GM12891 (cell line): ENCODE measurements at regions not wholly inside any gene's neighbourhood (a gene's known extent, or its start where the extent isn't known, plus 50 kb on each side); places are given as distances from the start of the nearest gene placed in this dataset.

Experiments
- POLR2A ChIP-seq: IDR thresholded peaks from 2 replicates; pipeline ENCODE4 v1.6.1; 2011; ENCODE audit warnings: low read depth, low read length, control low read depth
- POLR2AphosphoS5 ChIP-seq: IDR thresholded peaks from 2 replicates; pipeline ENCODE4 v1.6.1; 2011; ENCODE audit warnings: low read depth, low read length, control low read depth
- POU2F2 ChIP-seq: IDR thresholded peaks from 2 replicates; pipeline ENCODE4 v1.6.1; 2011; ENCODE audit warnings: low read depth, mild to moderate bottlenecking, control low read depth, low read length, moderate library complexity
- SPI1 ChIP-seq: IDR thresholded peaks from 2 replicates; pipeline ENCODE4 v1.6.1; 2011; ENCODE audit warnings: low read depth, low read length, control low read depth
- TAF1 ChIP-seq: IDR thresholded peaks from 2 replicates; pipeline ENCODE4 v1.6.1; 2011; ENCODE audit warnings: low read depth, low read length, control low read depth

DNA sequence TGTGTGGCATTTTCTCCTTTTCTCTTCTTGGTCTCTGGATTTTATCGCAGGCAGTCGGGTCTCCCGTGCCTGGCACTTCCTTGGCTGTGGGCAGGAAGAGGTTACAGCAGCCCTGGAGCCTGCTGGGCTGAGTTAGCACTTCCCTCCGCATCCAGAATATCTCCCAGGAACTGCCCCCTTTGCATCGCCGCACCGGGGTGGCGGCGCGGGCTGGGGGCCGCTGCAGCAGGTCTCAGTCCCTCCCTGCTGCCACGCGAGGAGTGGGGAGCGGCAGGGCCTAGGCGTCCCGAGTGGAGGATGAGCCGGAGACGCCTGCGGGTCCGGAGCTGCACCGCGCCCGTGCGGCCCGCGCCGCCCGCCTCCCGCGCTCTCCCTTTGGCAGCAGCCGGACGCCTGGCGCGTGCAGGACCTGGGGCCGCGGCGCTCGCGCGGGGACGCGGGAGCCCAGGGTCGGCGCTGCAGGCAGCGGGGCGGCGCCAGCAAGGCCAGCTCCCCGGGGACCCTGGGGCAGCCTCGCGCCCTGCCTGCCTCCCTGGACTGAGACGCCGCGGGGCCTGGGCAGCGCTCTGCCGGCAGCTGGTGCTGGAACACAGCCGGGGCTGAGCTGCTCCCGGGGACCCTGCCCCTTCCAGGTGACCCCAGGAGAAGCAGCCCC lies 192.8 kb downstream of the PRDM2 start:
- TF ChIP-seq POLR2AphosphoS5 (no peak), POLR2A (no peak), TAF1 (no peak), POU2F2 (no peak), SPI1 (no peak)
